Skin epidermis (tissue), 12 donors: ENCODE measurements at regions not wholly inside any gene's neighbourhood (a gene's known extent, or its start where the extent isn't known, plus 50 kb on each side); places are given as distances from the start of the nearest gene placed in this dataset.
"Not testable (repeated sequence)": the region's sequence is repeated elsewhere in the genome, so short reads cannot be mapped to it uniquely, and the experiment has no call there.

Experiments
- H3K27ac ChIP-seq, 21 experiments: fragments of 200-600 bp; sonication (generic) in 11 of 21; one replicate each; pipeline ENCODE4 v1.5.0; 2020; ENCODE audit warnings: mild to moderate bottlenecking in 3 of 21, inconsistent platforms in 2 of 21, moderate library complexity in 2 of 21
- H3K4me3 ChIP-seq, 7 experiments: fragments of 200-600 bp; sonication (generic) in 2 of 7; one replicate each; pipeline ENCODE4 v1.5.0; 2020; ENCODE audit warnings: inconsistent platforms in 2 of 7, mild to moderate bottlenecking in 2 of 7, moderate library complexity in 1 of 7

- H3K27ac ChIP-seq, H3K4me3 ChIP-seq: not testable (repeated sequence)
These were observed 77.4 kb upstream of the SEMA3C start for GRCh38 chr7:80996236-80996635.

GRCh38 chr7:80991654-80992053, 72.8 kb upstream of the SEMA3C start:
- no peak overlapping the region for H3K27ac ChIP-seq

GRCh38 chr7:80984619-80985018, 65.8 kb upstream of the SEMA3C start:
- Histone ChIP-seq H3K27ac (no peak overlapping the region), H3K4me3 (no peak overlapping the region)

More at GRCh38 chr7:80991654-80992053, 72.8 kb upstream of the SEMA3C start:
- no peak overlapping the region for H3K4me3 ChIP-seq

- H3K27ac ChIP-seq = no peak overlapping the region
- H3K4me3 ChIP-seq = no peak overlapping the region
These were observed 62.6 kb upstream of the SEMA3C start for GRCh38 chr7:80981405-80981804.

DNA sequence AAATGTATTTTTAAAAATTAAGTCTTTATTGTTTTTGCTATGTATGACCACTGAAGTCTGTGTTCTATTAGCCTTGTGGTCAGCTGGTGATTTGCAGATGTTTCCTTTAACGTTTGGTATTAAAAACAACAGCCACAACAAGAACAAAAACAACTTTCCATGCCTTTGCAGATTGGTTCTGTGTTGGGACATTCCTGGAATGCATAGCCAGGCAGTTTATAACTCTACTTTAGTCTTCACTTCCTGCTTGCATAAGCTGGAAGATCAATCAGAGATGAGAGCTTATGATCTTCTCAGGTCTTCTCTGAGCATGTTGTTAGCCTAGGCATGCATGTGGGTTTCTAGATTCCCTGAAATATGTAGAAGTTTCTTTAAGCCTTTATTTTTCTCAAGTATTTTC, 58.9 kb upstream of the SEMA3C start:
- H3K27ac ChIP-seq = no peak overlapping the region

DNA sequence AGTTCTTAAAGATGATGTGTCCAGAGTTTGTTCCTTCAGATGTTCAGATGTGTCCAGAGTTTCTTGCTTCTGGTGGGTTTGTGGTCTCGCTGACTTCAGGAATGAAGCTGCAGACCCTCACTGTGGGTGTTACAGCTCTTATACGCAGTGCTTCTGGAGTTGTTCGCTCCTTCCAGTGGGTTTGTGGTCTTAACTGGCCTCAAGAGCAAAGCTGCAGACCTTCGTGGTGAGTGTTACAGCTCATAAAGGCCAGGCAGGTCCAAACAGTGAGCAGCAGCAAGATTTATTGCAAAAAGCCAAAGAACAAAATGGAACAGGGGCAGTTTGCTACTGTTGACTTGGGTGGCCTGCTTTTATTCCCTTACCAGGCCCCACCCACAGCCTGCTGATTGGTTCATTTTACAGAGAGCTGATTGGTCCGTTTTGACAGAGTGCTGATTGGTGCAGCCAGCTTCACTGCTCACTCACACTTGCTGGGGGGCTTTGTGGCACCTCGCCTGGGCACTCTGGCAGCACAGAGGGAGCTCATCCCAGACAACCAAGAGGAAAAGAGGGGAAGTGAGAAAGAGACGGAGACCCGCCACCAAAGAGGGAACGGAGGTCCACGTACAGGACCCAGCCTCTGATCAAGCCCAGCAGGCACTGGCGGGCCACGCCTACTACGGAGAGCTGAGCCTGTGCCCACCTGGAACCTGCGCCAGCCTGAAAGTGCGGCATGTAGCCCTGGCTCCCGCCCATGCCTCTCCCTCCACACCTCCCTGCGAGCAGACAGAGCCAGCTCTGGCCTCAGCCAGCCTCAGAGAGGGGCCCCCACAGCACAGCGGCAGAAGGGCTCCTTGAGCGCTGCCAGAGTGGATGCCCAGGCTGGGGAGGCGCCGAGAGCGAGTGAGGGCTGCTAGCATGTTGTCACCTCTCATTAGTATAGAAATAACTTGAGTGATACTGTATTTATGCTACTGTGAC, 55.8 kb upstream of the SEMA3C start:
- Histone ChIP-seq H3K27ac (no peak overlapping the region), H3K4me3 (no peak overlapping the region)

More for the DNA sequence above, 58.9 kb upstream of the SEMA3C start:
- H3K4me3 ChIP-seq = no peak overlapping the region

DNA sequence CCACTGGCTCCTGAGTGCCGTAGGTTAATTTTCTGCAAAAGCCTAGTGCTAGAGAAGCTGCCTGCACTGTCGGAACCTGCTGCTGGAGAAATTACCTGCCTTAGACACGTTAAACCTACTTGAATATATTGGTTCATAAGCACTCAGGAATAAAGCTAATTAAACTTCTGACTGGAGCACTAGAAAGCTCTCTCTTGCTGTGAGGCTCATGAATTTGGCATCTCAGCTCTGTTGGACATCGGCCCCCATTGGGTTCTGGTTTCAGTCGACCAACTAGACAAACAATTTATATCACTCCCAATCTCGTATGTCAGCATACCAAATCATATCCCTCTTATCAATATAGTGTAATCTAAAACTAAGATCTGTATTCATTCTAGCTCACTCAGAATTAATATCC, 52.4 kb upstream of the SEMA3C start:
- H3K27ac ChIP-seq = no peak overlapping the region
- H3K4me3 ChIP-seq = no peak overlapping the region
